WTC11 (cell line): ENCODE measurements at regions not wholly inside any gene's neighbourhood (a gene's known extent, or its start where the extent isn't known, plus 50 kb on each side); places are given as distances from the start of the nearest gene placed in this dataset.

ENCODE experiments used
- MLX ChIP-seq: sonication (generic); formaldehyde crosslinking; IDR thresholded peaks from 2 replicates; pipeline ENCODE4 v1.8.1; 2023; ENCODE audit warnings: mild to moderate bottlenecking, missing genetic modification reagents, moderate library complexity
- SP1 ChIP-seq: sonication (generic); formaldehyde crosslinking; conservative IDR thresholded peaks from 2 replicates; pipeline ENCODE4 v1.8.1; 2022; ENCODE audit warnings: missing genetic modification reagents
- TCF7 ChIP-seq: sonication (generic); formaldehyde crosslinking; IDR thresholded peaks from 2 replicates; pipeline ENCODE4 v1.8.0; 2022; ENCODE audit warnings: mild to moderate bottlenecking, low read depth, missing genetic modification reagents, moderate library complexity
- USF2 ChIP-seq: sonication (generic); formaldehyde crosslinking; IDR thresholded peaks from 2 replicates; pipeline ENCODE4 v1.8.1; 2023; ENCODE audit warnings: mild to moderate bottlenecking, missing genetic modification reagents, moderate library complexity
- TF ChIP-seq, protein P1 (sequence below): fragments of 250-450 bp; sonication (Bioruptor Pico); conservative IDR thresholded peaks from 2 replicates; pipeline ENCODE4 v1.9.0; 2021; ENCODE audit warnings: mild to moderate bottlenecking
- TF ChIP-seq, protein P2 (sequence below): fragments of 200-600 bp; IDR thresholded peaks from 2 replicates; pipeline ENCODE4 v1.8.0; 2022; ENCODE audit warnings: antibody characterized with exemption
- TF ChIP-seq, protein P3 (sequence below): sonication (generic); formaldehyde crosslinking; IDR thresholded peaks from 2 replicates; pipeline ENCODE4 v1.8.0; 2022; ENCODE audit warnings: mild to moderate bottlenecking, missing genetic modification reagents

DNA sequence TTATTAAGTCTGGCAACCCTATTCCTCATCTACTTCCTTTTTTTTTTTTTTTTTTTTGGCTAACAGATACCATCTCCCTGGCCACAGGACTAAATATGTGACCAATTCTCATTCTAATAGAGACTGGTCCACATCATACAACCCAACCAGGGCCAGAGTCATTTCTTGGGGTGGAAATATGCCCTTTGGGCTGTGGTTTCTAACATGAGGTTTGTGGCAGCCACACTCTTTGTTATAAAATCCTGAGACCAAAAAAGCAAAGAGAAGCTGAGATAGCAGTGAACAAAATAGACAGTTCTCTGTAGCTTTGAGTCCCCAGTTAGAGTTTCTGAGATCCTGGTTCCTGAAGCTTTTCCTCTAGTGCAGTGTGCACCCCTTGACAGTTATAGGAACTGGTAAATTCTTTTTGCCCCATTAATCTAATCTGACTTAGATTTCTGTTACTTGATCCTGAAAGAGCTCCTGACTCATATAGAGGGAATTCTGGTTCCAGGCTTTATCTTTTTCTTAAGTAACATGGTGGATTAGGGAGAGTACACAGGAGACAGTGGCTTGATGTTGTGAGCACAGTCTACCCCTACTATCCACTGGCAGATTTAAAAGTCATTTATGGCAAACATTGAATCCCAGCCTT, 86.8 kb downstream of the MAIP1 start:
- TF ChIP-seq, protein P1, sequence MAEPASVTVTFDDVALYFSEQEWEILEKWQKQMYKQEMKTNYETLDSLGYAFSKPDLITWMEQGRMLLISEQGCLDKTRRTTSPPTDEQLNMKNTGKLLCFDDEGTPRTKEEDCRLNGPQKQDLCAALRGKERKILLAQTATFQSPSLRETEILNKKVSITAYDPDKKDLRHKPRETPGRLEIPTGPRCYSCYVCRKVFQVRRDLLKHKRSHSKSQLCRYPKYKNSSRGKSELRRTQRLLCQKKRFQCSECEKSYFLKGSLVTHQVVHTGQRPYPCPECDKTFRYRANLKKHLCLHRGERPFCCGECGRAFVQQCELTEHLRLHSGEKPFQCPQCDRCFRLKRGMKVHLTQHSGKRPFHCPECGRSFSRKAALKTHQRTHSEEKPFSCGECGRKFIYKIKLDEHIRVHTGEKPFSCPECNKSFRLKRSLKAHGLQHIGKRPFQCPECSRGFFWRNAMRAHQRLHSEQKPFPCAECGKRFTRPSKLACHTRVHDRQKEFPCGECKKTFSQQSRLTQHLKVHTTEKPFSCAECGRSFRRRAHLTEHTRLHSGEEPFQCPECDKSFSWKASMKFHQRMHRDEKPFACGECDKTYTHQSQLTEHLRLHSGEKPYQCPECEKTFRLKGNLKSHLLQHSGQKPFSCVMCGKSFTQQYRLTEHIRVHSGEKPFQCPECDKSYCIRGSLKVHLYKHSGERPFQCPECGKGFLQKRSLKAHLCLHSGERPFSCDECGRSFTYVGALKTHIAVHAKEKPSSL (CRISPR knock-in tag), result no peak
- TF ChIP-seq, protein P2, sequence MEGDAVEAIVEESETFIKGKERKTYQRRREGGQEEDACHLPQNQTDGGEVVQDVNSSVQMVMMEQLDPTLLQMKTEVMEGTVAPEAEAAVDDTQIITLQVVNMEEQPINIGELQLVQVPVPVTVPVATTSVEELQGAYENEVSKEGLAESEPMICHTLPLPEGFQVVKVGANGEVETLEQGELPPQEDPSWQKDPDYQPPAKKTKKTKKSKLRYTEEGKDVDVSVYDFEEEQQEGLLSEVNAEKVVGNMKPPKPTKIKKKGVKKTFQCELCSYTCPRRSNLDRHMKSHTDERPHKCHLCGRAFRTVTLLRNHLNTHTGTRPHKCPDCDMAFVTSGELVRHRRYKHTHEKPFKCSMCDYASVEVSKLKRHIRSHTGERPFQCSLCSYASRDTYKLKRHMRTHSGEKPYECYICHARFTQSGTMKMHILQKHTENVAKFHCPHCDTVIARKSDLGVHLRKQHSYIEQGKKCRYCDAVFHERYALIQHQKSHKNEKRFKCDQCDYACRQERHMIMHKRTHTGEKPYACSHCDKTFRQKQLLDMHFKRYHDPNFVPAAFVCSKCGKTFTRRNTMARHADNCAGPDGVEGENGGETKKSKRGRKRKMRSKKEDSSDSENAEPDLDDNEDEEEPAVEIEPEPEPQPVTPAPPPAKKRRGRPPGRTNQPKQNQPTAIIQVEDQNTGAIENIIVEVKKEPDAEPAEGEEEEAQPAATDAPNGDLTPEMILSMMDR, result no peak
- no peak for TF ChIP-seq SP1 (CRISPR knock-in tag)
- no peak for TF ChIP-seq USF2 (CRISPR knock-in tag)
- TF ChIP-seq MLX (CRISPR knock-in tag), result no peak
- TF ChIP-seq, protein P3, sequence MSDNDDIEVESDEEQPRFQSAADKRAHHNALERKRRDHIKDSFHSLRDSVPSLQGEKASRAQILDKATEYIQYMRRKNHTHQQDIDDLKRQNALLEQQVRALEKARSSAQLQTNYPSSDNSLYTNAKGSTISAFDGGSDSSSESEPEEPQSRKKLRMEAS (CRISPR knock-in tag), result no peak
- no peak for TF ChIP-seq TCF7 (CRISPR knock-in tag)
